Stimulated activated CD8-positive, alpha-beta memory T cell treated with anti-CD3 and anti-CD28 coated beads, Interleukin-2, amount 100 ng/mL, for 48 hours (primary cell): ENCODE measurements at regions not wholly inside any gene's neighbourhood (a gene's known extent, or its start where the extent isn't known, plus 50 kb on each side); places are given as distances from the start of the nearest gene placed in this dataset.
"Not testable (repeated sequence)": the region's sequence is repeated elsewhere in the genome, so short reads cannot be mapped to it uniquely, and the experiment has no call there.

Experiments
- DNase-seq, 2 donors: peaks; one replicate each; pipeline ENCODE4 v3.0.0-alpha.2; 2020; ENCODE audit warnings: low read depth in 2 of 2

DNA sequence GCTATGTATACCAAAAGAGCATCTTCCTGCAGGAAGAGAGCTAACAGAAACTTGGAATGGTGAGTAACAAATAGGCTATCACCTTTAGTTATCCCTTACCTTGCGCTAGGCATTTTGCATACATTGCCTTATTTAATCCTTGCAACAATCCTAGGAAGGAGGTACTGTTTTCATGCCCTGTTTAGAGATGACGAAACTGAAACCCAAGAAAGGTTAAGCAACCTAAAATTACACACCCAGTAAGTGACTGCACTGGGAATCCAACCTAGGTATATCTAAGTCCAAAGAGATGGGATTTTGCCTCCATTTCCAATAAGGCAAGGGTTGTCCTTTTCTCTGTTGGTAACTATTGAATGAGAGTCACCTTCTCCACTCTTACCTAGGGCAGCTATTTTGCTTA lies 144.5 kb downstream of the TM2D1 start:
- no peak for DNase-seq

DNA sequence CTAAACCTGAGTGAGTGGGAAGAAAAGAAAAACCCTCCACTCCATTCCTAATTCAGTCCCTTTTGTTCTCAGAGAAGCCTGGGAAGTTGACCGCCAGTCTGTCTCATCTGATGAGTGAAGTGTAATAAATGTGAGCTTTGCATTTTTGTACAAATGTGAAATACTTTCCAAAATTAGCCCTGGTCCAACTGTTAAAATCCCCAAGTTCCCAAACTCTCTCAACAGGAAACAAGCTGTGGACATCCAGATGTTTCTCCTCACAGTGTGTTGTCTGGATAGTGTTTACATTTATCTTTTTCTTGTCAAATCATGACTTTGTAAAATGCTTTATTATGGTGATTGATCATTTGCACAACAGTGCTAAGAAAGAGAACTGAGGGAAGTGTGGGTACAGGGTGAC lies 145.1 kb downstream of the TM2D1 start:
- DNase-seq, result no peak

DNA sequence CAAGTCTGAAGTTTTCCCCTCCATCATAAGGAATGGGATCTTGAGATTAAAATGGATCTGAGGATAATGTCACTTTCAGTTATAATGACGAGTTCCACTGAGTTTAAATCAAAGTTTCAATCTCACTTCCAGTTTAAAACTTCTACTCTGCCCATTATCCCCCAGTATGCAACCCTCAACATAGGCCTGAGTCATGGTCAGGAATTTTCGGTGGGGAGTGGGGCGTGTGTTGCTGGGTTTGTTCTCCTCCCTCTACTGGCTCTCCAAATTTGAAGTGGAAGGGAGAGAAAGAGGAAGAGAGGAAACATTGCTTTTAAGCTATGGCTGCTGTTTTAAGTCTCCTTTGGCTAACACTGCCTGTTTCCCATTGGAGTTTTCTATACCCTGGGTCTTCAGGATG lies 152.9 kb downstream of the TM2D1 start:
- no peak for DNase-seq

- DNase-seq, result no peak
Observed at GRCh38 chr1:61570191-61570590, 154.8 kb downstream of the TM2D1 start.

DNA sequence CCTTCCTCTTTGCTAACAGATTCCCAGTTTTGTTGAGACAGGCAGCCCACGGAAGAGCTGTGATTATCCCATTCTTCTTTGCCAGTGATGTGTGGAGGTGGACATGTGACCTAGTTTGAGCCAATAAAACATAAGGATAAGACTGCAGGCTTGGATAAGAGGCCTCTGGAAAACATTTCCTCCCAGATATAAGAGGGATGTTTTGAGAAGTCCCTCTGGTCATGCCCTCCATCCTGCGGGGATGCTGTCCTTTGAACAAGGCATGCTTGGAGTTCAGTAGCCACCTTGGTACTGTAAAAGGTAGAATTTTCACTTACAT lies 155.7 kb downstream of the TM2D1 start:
- DNase-seq, result no peak

DNA sequence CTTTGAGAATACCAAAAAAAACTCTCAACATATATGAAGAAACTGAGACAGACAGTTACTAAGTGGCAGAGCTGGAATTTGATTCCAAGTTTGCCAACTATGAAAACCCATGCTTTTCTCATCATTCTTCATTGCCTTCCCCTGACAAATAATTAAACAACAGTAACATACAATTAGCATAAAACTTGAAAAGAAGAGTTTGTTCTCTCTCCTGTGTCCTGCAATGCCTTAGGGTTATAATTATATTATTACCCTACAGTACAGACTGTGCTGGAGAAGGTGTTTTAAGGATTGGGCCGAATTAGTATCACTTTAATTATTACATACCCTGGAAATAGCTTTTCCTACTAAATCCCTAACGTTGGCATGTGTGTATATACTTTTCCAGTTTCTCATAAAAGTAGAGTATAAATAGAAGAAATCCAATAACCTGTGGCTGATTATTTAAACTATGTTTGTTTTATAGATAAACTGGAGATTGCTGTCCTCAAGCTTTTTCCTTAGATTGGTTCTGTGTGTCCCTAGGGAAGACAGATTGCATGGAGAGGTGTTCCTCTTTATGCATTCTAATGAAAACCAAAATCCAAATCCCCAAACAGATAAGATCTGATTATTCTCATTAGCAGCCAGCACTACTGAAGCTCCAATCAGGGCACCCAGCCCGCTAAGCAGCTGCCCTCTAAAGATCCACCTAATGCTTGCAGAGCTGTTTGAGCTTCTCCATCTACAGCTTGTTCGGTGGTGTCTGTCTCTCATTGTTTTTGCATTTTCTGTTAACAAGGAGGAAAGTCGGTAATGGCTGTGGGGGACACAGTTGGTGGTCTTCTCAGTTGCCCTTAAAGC lies 156.3 kb downstream of the TM2D1 start:
- DNase-seq, result no peak

DNA sequence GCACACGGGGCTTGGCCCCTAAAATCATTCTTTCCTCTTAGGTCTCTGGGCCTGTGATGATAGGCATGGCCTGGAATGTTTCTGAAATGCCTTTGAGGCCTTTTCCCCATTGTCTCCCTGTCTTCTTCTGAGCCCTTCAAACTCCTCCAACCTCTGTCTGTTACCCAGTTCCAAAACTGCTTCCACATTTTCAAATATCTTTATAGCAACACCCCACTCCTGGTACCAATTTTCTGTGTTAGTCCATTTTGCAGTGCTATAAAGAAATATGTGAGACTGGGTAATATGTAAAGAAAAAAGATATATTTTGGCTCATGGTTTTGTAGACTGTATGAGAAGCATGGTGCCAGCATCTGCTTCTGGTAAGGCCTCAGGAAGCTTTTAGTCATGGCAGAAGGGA lies 158.8 kb downstream of the TM2D1 start:
- DNase-seq, result no peak

DNA sequence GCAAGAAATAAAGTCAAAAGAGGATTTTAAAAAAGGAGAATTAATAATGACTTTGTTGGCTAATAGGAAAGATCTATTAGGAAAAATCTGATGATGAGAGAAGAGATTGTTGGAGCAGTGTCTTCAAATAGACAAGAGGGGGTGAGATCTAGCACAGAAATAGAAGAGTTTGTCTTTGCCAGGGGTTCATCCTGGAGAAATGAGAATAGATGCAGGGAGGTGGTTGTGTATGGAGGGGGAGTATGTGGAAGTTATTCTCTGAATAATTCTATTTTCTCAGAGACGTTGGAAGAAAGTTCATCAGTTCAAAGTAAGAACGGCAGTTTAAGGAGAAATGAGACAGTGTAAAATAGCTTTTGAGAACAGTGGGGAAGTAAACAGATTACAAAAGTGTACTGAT lies 161.3 kb downstream of the TM2D1 start:
- DNase-seq, result no peak

GRCh38 chr1:61561666-61562065 lies 163.3 kb downstream of the TM2D1 start:
- no peak for DNase-seq

DNA sequence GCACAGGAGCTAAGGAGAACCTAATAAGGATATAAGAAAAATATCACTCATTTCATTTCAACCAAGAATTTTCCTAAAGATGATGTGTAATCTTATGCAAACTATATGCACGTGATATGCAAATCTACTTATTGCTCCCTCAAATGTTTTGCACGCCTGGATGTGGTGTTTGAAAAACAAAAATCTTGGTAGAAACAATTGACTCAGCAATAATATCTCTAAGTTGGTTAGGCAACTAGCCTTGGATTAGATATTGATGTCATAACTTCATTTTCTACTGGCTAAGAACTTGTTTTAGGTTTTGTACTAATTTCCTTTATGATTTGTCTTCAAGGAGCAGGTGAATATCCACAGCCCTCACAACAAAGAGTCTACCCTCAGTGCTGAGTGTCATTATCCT lies 164.6 kb downstream of the TM2D1 start:
- no peak for DNase-seq

DNA sequence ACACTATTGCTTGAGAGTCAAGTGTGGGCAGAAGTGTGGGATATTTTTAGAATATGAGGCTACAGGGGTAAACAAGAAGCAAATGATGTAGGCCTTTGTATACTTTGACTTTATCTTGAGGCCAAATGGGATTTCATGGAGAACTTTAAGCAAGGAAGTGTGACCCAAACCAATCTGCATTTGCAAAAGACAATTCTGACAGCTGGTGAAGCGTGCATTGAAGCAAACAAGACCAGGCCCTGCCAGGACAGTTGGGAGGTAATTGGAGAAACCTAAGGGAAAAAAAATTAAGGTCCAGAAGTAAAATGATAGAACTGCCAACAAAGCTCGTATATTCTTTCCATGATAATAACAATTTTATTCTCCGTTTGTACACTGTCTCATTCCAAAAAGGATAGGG lies 168.3 kb downstream of the TM2D1 start:
- DNase-seq, result no peak

GRCh38 chr1:61552630-61553305 lies 172.2 kb downstream of the TM2D1 start:
- DNase-seq, result no peak

DNA sequence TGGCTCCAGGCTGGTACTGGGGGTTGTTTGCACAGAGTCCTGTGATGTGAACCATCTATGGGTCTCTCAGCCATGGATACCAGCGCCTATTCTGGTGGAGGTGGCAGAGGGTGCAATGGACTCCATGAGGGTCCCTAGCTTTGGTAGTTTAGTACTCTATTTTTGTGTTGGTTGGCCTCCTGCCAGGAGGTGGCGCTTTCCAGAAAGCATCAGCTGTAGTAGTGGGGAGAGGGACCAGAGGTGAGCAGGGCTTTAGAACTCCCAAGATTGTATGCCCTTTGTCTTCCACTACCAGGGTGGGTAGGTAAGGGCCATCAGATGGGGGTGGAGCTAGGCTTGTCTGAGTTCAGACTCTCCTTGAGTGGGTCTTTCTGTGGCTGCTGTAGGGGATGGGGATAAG lies 177.6 kb downstream of the TM2D1 start:
- peak in 1 of 2 donors; percentile 8 for DNase-seq

GRCh38 chr1:61544870-61545269 lies 180.1 kb downstream of the TM2D1 start:
- DNase-seq, result not testable (repeated sequence)

GRCh38 chr1:61543498-61543897 lies 181.4 kb downstream of the TM2D1 start:
- DNase-seq, result not testable (repeated sequence)

- no peak for DNase-seq
Observed at GRCh38 chr1:61539720-61540462, 185.1 kb downstream of the TM2D1 start.

- DNase-seq, result no peak
Observed at GRCh38 chr1:61538228-61538627, 186.7 kb downstream of the TM2D1 start.

DNA sequence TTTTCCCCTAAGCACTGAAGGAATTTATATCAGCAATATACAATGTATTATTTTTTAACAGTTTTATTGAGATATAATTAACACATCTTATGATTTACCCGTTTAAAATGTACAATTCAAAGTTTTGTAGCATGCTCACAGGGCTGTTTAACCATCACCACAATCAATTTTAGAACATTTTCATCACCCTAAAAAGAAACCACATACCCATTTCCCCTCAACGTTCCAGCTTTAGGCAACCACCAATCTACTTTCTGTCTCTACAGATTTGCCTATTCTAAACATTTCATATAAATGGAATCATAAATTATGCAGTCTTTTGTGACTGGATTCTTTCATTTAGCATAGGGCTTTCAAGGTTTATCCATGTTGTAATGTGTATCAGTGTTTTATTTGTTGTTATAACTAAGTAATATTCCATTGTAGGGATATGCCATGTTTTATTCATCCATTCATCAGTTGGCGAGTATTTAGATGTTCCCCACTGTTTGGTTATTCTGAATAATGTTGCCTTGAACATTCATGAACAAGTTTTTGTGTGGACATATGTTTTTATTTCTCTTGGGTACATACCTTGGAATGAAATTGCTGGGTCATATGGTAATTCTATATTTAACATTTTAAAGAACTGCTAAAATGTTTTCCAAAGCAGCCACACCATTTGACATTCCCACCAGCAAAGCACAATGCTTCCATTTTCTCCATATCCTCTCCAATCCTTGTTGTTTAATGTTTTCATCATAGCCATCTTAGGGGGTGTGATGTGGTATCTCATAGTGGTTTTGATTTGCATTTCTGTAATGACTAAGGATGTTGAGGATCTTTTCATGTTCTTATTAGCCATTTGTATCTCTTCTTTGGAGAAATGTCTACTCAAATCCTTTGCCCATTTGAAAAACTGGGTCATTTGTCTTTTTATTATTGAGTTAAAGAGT lies 188.5 kb downstream of the TM2D1 start:
- DNase-seq, result no peak

DNA sequence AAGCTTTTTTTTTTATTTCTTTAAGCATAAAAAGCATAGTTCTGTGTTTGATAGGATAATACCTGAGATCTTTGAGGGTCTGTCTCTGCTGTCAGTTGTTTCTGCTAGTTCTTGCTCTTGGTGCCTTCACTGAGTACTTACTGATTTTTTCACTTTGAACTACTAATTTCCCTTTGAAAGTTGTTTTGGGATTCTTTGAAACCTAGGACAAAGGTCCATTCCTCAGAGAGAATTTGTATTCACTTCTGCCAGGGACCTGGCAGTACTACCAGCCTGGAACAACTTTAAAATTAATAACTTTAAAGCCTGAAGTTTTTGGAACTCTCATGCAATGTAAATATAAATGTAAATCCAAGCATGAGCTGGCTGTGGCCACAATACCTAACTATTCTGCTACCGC lies 190.1 kb downstream of the TM2D1 start:
- no peak for DNase-seq

- DNase-seq, result no peak
Observed at GRCh38 chr1:61533546-61533945, 191.4 kb downstream of the TM2D1 start.

DNA sequence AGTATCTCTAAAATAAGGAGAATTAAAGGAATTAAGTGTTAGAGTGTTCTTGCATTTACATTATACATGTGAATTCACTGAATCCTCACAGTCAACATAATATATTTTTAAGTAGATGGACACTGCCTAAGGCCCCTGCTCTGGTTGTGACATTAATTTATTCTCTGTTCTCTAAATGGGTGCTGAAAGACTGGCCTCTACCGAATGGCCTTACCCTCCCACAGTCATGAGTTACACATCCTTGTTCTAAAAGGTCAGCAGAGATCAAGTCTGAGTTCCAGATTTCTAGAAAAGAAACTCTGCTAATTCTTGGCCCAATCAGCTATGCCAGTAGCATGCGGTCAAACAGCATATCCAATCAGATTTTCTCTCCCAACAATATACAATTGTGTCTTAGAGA lies 193.2 kb downstream of the TM2D1 start:
- no peak for DNase-seq
